Panc1 (cell line): ENCODE measurements at regions not wholly inside any gene's neighbourhood (a gene's known extent, or its start where the extent isn't known, plus 50 kb on each side); places are given as distances from the start of the nearest gene placed in this dataset.

Experiments used
- ATAC-seq: fragments of 200-7000 bp; cut with Tn5 transposase; 2 replicates; pipeline ENCODE4 v1.9.1; 2020; ENCODE audit warnings: mild to moderate bottlenecking, moderate library complexity
- BruUV-seq: library from RNA; stranded (reverse); fragments of 400-500 nt; replicated peaks from 2 replicates; lab custom pipeline; 2021; lab: Mats Ljungman, UMichigan
- CTCF ChIA-PET: fragments of 300-600 bp; sonication (Branson Sonifier 250); formaldehyde crosslinking; loops from one replicate; lab custom pipeline; 2022; ENCODE audit warnings: antibody characterized with exemption; lab: Charles Lee
- POLR2A ChIA-PET: fragments of 300-600 bp; sonication (Branson Sonifier 250); formaldehyde crosslinking; loops from one replicate; lab custom pipeline; 2022; ENCODE audit warnings: antibody characterized with exemption; lab: Charles Lee
- DNase-seq: peaks from one replicate; pipeline ENCODE4 v3.0.0-alpha.2; 2010; ENCODE audit warnings: low read depth, low spot score
- H3K27ac ChIP-seq: 2 replicates; pipeline ENCODE4 v1.5.1; 2011; ENCODE audit warnings: mild to moderate bottlenecking, low read length, inconsistent platforms
- H3K27me3 ChIP-seq: fragments of 200-500 bp; sonication (Bioruptor generic); 2 replicates; pipeline ENCODE4 v1.6.0; 2014; ENCODE audit warnings: low read length, inconsistent platforms; ENCODE audit not compliant: control insufficient read depth, insufficient read depth
- H3K36me3 ChIP-seq: fragments of 200-500 bp; sonication (Bioruptor generic); 2 replicates; pipeline ENCODE4 v1.5.1; 2014; ENCODE audit warnings: inconsistent platforms, mild to moderate bottlenecking, low read length, moderate library complexity; ENCODE audit not compliant: control insufficient read depth, insufficient read depth
- H3K4me1 ChIP-seq: 2 replicates; pipeline ENCODE4 v1.5.1; 2011; ENCODE audit warnings: inconsistent platforms, mild to moderate bottlenecking, low read length, moderate library complexity; ENCODE audit not compliant: control insufficient read depth, insufficient read depth
- H3K4me3 ChIP-seq, 2 experiments: 2 replicates each; pipeline ENCODE4 v1.5.1; 2011 to 2012; ENCODE audit warnings: low read depth in 2 of 2, low read length in 2 of 2, mild to moderate bottlenecking in 2 of 2, inconsistent platforms in 1 of 2, moderate library complexity in 1 of 2
- H3K9me3 ChIP-seq: fragments of 200-500 bp; sonication (Bioruptor generic); 2 replicates; pipeline ENCODE4 v1.5.1; 2014; ENCODE audit warnings: low read depth, mild to moderate bottlenecking, inconsistent platforms, low read length, moderate library complexity; ENCODE audit not compliant: control insufficient read depth, insufficient read depth
- POLR2AphosphoS5 ChIP-seq: IDR thresholded peaks from 2 replicates; pipeline ENCODE4 v1.6.1; 2012; ENCODE audit warnings: mild to moderate bottlenecking, low read depth, low read length, moderate library complexity
- REST ChIP-seq, 2 experiments: IDR thresholded peaks; 2 replicates each; pipeline ENCODE4 v1.6.1; 2011 to 2012; ENCODE audit warnings: low read depth in 2 of 2, control low read depth in 1 of 2, low read length in 1 of 2, mild to moderate bottlenecking in 1 of 2, moderate library complexity in 1 of 2; ENCODE audit not compliant: insufficient read depth in 1 of 2
- SIN3A ChIP-seq: IDR thresholded peaks from 2 replicates; pipeline ENCODE4 v1.6.1; 2012; ENCODE audit warnings: low read depth, mild to moderate bottlenecking, low read length, moderate library complexity, borderline replicate concordance; ENCODE audit not compliant: insufficient read depth
- TCF7L2 ChIP-seq: IDR thresholded peaks from 2 replicates; pipeline ENCODE4 v1.6.1; 2011; ENCODE audit warnings: mild to moderate bottlenecking, low read depth, low read length, inconsistent platforms
- in situ Hi-C: cut with HindIII; loops from 2 replicates; pipeline ENCODE4 v1.10.0; 2016; ENCODE audit warnings: low sequenced_read_pairs, low pct_unique_long_range_greater_than_20kb
- intact Hi-C: fragments of 100-400 bp; cut with micrococcal nuclease; formaldehyde crosslinking; loops from one replicate; pipeline ENCODE4 v1.10.0; 2022; ENCODE audit not compliant: unreplicated experiment
- TF ChIP-seq, protein P1 (sequence below): fragments of 450-650 bp; IDR thresholded peaks from 2 replicates; pipeline ENCODE4 v1.5.1; 2017; ENCODE audit warnings: mild to moderate bottlenecking

GRCh38 chr3:22594990-22595389 is 608.1 kb upstream of the UBE2E2 start:
- Histone ChIP-seq H3K9me3 (no peaks in the 10 kb centered on the region), H3K4me3 (no peak overlapping the region), H3K27me3 (no peaks in the 10 kb centered on the region), H3K36me3 (no peaks in the 10 kb centered on the region), H3K27ac (no peak overlapping the region), H3K4me1 (no peaks in the 10 kb centered on the region)
- intact Hi-C loops, result no loop called here
- no TSS peak for BruUV-seq
- TF ChIP-seq TCF7L2 (no peak), SIN3A (no peak), POLR2AphosphoS5 (no peak), REST (IDR thresholded peaks at IDR 0.05; ENCODE audit: insufficient read depth in 1 of 2, low read depth in 2 of 2, low read length in 1 of 2) (no peak)
- TF ChIP-seq, protein P1, sequence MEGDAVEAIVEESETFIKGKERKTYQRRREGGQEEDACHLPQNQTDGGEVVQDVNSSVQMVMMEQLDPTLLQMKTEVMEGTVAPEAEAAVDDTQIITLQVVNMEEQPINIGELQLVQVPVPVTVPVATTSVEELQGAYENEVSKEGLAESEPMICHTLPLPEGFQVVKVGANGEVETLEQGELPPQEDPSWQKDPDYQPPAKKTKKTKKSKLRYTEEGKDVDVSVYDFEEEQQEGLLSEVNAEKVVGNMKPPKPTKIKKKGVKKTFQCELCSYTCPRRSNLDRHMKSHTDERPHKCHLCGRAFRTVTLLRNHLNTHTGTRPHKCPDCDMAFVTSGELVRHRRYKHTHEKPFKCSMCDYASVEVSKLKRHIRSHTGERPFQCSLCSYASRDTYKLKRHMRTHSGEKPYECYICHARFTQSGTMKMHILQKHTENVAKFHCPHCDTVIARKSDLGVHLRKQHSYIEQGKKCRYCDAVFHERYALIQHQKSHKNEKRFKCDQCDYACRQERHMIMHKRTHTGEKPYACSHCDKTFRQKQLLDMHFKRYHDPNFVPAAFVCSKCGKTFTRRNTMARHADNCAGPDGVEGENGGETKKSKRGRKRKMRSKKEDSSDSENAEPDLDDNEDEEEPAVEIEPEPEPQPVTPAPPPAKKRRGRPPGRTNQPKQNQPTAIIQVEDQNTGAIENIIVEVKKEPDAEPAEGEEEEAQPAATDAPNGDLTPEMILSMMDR, result no peak
- CTCF ChIA-PET, result no interaction called here
- ATAC-seq (no peak), DNase-seq (no peak)
- in situ Hi-C loops, result no loop called here
- POLR2A ChIA-PET, result no interaction called here

DNA sequence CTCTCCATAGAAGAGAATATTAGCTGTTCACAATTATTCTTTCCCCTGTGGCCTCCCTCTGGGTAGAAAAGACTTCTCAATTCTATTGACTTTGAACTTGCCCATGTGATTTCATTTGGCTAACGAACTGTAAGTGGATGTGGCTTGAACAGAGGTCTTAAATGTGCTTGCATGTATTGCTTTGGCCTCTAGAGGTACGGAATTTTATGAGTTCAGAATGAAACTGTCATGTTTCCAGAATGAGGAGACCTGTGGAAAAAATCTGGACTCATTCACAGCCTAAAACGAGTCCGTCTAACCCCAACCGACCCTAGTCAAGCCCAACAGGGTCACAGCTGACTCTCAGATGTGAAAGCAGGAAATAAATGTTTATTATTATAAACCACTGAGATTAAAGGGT is 596.7 kb upstream of the UBE2E2 start:
- Histone ChIP-seq H3K4me1 (no peaks in the 10 kb centered on the region), H3K27ac (no peak overlapping the region), H3K27me3 (no peaks in the 10 kb centered on the region), H3K36me3 (no peaks in the 10 kb centered on the region), H3K4me3 (no peak overlapping the region), H3K9me3 (no peaks in the 10 kb centered on the region)
- intact Hi-C loops, result no loop called here
- no TSS peak for BruUV-seq
- POLR2A ChIA-PET, result no interaction called here
- in situ Hi-C loops, result no loop called here
- no peak for TF ChIP-seq SIN3A
- no peak for TF ChIP-seq TCF7L2
- TF ChIP-seq POLR2AphosphoS5, result no peak
- TF ChIP-seq, protein P1, result no peak
- TF ChIP-seq REST (IDR thresholded peaks at IDR 0.05; ENCODE audit: insufficient read depth in 1 of 2, low read depth in 2 of 2, low read length in 1 of 2), result no peak
- CTCF ChIA-PET, result no interaction called here
- no peak for DNase-seq
- ATAC-seq, result no peak
